SW480 (cell line): ENCODE measurements at regions not wholly inside any gene's neighbourhood (a gene's known extent, or its start where the extent isn't known, plus 50 kb on each side); places are given as distances from the start of the nearest gene placed in this dataset.

Source experiments
- DNase-seq: peaks from one replicate; pipeline ENCODE4 v3.0.0-alpha.2; 2016; ENCODE audit warnings: low spot score

DNA sequence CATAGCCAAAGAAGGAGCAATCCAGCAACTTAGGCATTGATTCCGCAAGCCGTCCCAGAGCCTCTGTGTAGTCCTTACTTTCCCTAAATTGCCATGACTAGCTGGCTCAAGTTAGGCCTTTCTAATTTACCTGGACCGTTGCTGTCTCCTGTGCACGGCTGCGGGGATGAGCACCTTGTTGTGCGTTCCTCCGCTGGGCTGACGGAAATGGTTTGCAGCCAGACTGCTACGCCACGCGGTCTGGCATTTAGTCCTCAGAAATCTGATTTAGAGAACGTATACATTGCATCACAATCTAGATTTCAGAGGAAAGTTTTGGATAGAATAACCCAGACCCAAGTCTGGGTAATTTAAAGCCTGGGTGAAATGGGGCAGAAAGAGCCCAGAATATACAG lies 133.2 kb upstream of the ARHGAP5 start:
- peak; percentile 49 for DNase-seq

DNA sequence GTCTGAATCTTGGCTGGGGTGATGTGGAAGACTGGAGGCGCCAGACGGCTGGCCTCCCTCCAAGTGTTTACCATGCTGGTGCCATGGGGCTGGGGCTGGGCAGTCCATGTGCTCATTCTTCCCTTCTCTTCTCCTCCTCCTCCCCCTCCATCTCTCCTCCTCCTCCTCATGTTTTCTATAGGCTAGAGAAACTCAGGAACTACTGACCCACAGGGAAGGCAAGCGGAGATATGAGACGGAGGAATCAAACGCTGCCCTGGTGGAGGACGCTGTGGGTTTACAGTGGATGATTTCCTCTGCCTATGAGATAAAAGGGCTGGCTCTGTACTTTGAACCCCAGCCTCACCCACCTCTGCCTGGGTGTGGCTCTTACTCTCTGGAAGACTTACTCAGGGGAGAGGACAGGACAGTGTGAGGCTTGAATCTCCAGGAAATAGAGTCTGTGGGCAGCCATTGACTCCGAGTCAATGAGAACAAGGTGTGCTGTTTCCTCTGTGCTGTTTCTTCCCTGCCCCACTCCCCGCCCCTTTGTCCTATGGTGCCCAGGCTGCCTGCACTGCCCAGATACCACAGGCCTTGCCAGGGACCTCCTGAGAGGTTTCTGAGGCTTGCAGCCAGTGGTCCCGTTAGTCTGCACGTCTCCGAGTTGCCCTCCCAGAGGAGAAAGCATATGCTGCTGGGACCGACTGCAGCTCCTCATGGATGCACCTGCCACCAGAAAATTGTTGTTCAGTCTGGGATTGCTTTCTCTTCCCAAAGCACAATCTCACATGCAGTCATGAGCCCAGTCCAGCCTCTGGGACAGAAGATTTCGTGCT lies 132.6 kb upstream of the ARHGAP5 start:
- DNase-seq, result peak; percentile 97

DNA sequence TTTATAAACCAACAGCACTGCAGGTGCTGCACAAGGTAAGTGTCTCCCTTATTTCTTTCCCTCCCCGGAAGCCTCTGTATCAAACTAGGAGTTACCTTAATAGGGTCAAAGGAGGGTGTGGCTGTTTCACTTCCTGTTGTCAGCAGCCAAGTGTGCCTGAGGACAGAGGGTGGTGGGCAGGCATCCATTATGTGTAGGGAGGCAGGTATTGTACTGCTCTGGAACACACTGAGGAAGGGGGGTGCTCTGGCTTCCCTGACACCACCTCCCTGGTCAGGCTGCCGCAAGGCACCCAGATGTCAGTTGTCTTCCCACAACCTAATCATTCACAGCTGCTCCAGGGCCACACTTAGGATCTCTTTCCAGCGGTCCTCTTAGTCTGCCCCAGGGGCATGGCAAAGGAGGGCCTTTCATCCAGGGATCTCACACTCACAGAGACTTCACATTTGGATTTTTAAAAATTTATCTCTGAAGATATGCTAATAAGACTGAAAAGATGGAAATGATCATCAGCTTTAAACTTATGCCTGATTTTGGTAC lies 132.0 kb upstream of the ARHGAP5 start:
- DNase-seq, result peak; percentile 97

DNA sequence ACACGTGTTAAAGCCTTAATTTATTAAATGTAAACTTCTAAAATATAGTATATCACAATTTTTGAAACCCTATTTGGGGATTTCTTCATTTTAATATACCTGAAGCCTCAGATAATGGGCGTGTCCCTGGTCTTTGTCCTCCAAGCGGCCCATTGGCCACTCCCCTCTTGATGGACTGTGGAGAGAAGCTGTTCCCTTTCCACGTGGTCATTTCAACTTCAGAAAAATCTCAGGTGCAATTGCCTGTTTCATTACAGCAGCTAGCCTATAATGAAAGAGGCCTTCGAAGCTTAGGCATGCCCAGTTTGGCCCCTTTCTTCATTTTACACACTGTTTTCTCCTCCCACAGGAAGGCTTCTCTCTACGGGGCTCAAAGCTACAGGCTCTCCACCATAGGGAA lies 131.4 kb upstream of the ARHGAP5 start:
- DNase-seq, result peak; percentile 87

DNA sequence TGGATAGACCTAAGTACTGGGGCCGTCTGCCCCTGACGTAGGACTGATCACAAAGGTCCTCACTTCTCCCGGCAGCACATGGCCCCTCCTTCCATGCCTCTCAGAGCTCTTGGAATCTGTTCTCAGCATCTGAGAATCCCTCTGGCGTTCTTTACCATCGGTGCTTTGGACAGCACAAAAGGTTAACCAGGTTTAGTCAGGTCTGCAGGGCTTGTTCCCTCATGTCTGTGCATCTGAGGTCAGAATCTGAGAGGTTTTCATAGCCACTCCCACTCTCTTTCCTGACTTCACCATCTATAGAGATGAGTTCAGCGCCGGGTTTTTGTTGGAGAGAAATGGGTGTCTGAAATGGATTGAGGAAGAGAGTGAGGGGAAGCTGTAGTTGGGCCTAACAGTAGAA lies 130.0 kb upstream of the ARHGAP5 start:
- no peak for DNase-seq

DNA sequence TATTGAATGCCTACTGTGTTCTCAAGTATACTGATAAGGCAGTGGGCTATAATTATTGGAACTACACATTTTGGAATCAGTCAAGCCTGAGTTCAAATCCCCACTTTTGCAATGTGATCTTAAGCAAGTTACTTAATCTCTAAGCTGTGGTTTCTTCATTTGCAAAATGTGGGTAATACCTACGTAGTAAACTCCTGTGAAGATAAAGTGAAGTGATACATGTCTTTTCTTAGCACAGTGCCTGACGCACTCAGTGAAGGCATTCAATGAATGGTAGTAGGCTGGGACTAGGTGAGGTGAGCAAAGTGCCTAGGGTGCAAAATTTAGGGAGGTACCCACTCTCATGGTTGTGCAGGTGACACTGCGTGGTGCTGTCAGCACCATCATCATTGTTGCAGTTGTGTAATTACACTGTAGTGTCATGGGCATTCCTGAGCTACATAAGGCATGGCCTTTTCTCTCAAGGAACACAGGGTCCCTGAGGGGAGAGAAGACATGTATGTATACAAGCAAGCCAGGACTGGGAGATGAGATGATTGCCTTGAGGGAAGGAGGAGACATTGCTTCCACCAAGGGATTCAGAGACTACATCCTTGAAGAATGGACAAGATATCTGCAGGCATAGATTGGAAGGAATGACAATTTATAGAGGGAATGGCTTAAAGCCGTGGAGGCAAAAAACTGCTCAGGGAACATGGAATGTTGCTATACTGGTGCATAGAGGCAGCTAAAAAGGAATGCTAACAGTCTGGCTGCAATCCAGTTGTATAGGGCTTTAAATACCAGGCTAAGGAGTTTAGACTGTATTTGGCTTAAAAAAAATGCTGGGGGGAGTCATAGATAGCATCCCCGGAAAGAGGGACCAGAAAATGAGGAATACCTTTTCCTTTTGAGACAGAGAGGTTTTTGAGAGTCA lies 129.2 kb upstream of the ARHGAP5 start:
- no peak for DNase-seq

DNA sequence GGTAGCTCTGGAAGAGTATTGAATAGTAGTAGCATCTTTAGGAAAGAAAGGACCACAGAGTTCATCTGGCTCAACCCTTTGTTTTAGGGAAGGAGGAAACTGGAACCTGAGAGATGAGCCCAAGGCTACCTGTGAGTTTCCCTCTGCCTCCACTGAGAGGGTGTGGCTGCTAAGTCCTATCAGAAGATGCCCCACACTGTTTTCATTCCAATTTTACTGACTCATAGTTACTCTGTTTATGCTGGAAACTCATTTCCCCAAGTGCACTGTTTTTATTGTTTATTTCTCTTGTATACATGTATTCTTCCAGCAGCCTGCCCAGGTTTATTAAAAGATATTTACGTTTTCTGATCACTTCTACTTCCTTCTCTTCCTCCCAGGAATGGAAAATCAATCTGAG lies 127.4 kb upstream of the ARHGAP5 start:
- DNase-seq, result peak; percentile 58

DNA sequence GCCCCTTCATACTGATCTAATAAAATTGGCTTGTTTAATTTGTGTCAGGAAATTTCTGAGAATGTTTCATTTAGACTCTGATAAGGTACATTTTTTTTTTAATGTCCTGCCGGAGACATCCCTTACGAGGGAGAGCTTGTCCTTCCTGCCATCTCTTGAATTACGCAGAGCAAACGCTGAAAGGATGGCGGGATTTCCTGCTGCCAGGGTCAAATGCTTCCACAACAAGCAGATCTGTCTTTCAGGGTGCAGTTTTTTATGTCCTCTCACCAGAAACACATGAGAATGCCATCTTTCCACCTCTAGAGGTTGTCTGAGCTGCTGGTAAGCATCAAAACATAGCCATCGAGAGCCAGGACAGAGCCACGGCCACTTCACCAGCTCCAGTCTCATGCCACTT lies 126.8 kb upstream of the ARHGAP5 start:
- no peak for DNase-seq

DNA sequence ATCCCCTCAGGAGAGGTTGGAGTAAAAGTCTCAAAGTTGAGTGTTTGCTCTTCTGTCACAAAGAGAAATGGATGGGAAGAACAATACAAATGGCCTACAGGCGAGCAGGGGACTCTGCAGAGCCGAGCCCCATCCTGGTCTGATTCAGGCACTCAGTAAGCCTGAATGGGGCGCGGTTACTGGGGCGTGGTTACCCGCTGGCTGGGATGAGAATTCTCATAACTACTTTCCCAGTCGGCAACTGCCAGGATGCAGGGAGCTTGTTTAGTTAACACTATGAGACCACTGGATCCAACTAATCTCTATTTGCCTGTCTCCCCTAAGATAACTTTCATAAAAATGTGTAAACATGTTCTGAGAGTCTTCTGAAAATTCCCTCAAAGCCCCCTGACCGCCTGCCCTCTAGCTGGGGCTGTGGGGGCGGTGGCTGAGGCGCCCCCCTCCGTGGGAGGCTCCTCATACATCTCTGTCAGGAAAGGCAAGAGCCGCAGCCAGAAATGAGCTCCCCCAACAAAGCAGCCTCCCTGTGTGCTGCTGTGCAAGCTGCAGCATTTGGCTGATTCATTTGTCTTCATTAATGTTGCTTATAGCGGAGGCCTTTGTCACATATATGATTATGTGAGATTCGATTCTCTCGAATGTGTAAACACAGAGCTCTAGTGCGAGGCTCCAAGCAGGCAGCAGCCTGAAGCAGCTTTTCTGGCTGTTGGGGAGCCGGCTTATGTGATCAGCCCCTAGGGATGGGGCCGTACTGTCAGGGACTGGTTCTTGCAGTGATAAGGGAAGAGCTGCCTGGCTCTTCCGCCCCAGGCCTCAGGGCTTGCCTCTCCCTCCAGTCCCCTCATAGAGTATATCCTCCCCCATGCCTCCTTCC lies 126.1 kb upstream of the ARHGAP5 start:
- DNase-seq, result peak; percentile 81

DNA sequence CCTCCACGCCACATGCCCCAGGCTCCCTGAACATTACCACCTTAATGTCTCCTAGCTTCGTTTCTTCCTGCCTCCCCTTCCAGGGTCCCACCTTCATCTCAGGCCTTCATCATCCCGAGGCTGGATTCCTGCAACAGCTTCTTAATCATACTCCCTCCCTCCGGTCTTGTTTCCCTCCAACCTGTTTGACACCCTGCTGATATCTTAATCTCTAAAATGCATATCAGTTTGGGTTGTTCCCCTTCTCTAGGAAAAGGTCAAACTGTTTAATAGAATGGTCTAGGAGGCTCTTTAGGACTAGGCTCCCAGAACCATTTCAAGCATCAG lies 125.5 kb upstream of the ARHGAP5 start:
- no peak for DNase-seq

DNA sequence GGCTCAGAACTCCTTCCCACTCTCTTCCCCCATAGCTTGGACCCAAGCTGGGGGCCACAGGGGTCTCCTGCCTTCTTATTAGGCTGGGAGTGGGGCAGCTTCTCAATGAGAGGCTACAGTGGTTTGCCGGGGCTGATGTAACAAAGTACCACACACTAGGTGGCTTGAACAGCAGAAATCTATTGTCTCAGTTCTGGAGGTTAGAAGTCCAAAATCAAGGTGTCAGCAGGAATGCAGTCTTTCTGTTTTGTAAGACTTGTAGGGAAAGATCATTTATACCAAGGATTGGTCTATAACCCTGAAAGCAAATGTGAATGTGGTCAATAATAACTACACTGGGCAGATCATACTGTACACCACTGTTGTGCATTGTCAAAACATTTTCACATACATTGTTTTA lies 124.5 kb upstream of the ARHGAP5 start:
- DNase-seq, result no peak

DNA sequence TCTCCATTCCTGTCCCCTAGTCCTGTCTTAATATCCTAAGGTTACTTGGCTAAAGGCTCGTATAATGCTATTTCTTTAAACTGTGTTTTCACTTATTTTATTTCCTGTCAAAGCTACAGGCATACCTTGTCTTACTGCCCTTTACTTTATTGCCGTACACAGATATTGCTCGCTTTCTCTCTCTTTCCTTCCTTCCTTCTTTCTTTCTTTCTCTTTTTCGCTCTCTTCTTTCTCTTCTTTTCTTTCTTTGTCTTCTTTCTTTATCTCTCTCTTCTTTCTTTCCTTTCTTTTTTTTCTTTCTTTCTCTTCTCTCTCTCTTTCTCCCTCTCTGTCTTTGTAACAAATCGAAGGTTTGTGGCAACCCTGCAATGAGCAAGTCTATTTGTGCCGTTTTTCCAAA lies 123.9 kb upstream of the ARHGAP5 start:
- no peak for DNase-seq

DNA sequence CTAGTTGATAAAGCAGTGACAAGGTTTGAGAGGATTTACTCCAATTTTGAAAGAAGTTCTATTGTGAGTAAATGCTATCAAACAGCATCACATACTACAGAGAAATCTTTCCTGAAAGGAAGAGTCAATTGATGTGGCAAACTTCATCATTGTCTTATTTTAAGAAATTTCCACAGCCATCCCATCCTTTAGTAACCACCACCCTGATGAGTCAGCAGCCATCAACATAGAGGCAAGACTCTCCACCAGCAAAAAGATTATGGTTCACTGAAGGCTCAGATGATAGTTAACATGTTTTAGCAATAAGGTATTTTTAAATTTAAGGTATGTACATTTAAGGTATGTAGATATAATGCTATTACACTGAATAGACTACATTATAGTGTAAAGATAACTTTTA lies 122.1 kb upstream of the ARHGAP5 start:
- no peak for DNase-seq

DNA sequence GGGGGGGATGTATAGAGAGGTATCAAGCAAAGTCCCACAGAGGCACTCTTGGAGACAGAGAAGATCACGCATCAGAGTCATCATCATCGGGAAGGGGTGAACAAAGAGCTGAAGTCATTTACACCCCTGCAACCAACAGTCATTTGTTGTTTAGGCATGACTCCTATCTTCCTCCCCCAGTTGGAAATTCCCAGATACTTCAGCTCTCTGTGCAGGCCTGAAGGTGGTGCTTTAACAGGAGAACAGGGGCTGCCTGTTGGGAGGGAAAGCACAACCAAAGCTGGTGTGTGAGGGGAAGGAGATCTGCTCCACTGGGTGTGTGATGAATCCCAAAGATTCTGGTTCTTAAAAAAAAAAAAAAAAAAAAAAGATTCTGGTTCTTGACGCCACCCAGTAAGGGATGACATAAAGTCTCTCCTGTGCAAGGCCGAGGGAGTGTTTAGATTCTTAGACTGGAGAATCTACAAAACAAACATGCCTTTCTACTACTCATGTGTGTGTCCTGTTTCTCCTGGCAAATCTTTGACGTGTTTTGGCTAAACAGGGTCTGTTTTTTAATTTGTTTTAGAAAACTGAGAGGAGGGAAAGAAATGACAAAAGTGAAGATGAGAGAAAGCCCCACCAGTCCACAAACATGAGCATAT lies 121.0 kb upstream of the ARHGAP5 start:
- DNase-seq, result no peak

DNA sequence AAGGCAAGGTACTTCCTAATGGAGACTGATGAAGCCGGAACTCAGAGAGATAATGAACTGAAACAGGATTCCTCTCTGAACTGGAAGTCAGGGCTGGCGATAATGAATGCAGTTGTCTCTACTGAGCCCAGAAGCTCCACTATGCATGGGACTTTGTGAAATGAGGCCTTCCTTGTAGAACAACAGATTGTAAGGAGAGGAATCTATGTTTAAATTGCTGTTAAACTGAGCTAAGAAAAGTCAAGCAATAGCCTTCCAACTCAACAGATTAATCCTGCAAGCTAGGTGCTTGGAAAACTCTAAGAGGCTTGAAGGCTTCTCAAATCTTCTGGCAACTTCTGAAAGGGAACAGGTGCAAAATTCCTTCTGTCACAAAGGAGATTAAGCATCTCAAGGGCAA lies 119.5 kb upstream of the ARHGAP5 start:
- no peak for DNase-seq

DNA sequence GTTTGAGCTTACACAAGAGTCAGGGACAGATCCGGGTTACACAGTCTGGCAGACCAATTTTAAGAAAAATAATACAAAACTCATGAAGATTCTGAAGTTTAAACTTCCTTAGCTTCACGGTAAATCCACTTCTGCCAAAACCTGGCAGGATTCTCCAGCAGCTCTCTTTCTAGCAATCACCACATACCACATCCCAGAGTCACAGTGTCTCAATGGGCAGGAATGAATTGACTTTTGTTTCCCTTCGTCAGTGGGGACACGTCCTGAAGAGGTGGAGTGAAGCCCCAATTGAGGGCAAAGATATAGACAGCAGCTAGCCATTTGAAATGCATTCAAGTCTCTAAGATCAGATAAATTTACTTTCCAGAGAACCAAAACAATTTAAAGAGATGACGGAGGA lies 117.1 kb upstream of the ARHGAP5 start:
- DNase-seq, result no peak

DNA sequence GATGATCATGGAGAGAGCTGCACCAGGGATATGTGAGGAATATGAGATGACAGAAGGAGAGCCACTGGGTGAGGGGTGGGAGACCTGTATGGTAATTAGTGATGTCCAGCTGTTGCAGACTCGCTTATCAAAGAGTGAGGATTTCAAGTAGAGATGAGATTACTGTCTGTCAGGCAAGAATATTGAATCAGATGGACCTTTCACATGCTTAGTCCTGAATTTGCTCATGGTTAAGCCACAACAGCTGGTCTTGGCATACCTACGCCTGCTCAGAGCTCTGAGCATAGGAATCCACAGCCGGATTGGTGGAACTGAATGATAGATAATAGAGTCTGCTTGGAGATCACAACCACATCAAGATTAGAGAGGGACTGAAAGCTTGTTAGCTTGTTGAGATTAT lies 115.2 kb upstream of the ARHGAP5 start:
- no peak for DNase-seq

DNA sequence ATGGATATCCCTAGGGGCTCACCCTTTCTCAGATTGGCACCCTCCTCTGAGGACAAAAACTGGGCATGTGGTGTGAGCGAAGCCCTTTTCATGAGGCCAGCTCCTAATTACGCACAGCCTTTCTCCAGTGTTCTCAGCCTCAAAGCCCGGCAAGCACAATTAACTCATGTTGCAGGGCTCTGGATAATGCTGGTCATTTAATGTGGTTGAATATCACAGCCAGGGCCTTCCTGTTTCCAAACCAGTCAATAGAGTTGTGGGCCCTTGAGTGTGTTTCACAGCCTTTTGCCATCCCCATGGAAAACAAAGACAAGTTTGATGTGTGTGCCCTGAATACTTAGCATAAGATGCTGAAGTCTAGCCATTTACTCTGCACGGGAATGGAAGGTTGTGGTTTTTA lies 114.2 kb upstream of the ARHGAP5 start:
- peak; percentile 20 for DNase-seq

DNA sequence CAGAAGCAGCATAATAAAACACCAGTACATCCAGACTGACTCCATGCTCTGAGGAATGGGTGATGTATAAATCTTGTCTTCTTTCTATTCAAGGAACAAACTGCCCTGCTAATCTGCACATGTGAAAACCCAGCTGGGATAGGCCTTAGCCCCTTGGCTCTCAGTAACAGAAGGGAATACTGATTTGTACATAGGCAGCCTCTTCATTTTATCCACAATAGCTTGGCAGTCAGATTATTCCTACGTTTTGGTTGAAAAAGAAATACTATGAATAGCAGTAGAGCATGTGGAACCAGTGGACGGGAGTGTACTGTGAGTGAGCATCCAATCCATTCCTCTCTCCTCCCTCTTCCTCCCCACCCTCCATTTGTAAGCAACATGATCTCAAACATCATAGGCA lies 113.5 kb upstream of the ARHGAP5 start:
- DNase-seq, result no peak

DNA sequence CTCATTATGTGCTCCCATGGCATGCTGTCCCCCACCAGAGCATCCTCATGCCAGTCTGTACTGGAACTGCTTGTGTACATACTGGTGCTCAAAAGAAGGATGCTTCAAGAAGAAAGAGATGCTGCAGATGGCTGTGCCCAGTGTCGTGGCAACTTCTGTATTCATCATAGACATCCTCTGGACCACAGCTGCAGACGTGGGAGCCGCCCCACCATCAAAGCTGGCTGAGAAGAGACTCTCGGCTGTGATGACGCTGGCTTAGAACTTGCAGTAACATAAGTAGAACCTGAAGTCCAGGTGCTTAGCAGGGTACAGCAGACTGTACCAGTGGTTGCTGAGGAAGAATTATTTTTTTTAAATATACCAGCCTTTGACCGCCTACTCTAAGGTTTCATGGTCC lies 112.6 kb upstream of the ARHGAP5 start:
- no peak for DNase-seq

DNA sequence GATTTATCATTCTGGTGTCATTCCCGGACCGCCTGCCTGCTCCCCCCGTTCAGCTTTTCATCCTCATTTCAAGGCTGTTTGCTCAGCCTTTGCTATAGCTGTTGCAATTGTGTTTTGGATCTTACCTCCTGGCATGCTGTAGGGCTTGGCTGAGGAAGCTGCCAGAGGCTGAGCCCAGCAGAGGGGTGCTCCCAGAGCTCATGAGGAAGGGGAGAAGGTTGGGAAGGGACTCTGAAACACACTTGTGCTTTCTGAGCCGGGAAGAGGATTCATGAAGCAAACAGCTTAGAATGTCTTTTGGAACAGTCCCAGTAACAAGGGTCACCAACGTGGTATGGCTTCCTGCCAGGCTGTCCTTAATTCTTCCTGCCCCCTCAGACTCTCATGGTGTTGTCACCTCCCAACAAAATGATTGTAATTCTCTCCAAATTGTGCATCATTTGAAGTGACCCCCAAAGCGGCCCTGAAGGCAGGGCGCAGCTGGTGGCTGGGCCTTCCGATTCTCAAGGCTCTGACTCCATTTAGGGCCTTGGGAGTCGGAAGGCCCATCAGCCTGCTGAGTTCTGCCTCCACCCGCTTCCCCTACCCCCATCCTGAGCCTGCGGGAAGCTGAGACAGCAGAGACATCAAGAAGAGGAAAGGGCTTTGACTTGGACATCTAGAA lies 111.9 kb upstream of the ARHGAP5 start:
- DNase-seq, result no peak
